ENCODE measurements at regions not wholly inside any gene's neighbourhood (a gene's known extent, or its start where the extent isn't known, plus 50 kb on each side); places are given as distances from the start of the nearest gene placed in this dataset.

- TF ChIP-seq, protein P1, sequence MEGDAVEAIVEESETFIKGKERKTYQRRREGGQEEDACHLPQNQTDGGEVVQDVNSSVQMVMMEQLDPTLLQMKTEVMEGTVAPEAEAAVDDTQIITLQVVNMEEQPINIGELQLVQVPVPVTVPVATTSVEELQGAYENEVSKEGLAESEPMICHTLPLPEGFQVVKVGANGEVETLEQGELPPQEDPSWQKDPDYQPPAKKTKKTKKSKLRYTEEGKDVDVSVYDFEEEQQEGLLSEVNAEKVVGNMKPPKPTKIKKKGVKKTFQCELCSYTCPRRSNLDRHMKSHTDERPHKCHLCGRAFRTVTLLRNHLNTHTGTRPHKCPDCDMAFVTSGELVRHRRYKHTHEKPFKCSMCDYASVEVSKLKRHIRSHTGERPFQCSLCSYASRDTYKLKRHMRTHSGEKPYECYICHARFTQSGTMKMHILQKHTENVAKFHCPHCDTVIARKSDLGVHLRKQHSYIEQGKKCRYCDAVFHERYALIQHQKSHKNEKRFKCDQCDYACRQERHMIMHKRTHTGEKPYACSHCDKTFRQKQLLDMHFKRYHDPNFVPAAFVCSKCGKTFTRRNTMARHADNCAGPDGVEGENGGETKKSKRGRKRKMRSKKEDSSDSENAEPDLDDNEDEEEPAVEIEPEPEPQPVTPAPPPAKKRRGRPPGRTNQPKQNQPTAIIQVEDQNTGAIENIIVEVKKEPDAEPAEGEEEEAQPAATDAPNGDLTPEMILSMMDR (IDR thresholded peaks at IDR 0.05): no peak
- TF ChIP-seq POLR2AphosphoS5 (IDR thresholded peaks at IDR 0.05; ENCODE audit: insufficient read depth in 1 of 2, low read depth in 1 of 2) (no peak), POLR2A (IDR thresholded peaks at IDR 0.05) (no peak)
These were observed 1237.5 kb upstream of the MAP3K7 start for GRCh38 chr6:91824331-91824730.
